ENCODE measurements at regions not wholly inside any gene's neighbourhood (a gene's known extent, or its start where the extent isn't known, plus 50 kb on each side); places are given as distances from the start of the nearest gene placed in this dataset.

GRCh38 chr11:92317721-92318120 is 93.1 kb downstream of the FAT3 start:
- no peaks in the 10 kb centered on the region for H3K36me3 ChIP-seq (replicated peaks in 1 of 2; ENCODE audit: control insufficient read depth in 1 of 2, insufficient read depth in 2 of 2, low read length in 2 of 2)
- no peak overlapping the region for H3K27ac ChIP-seq (ENCODE audit: extremely low read length, insufficient read depth, low read length)
- H3K4me2 ChIP-seq (ENCODE audit: low read depth, low read length), result no peak overlapping the region
- no peak overlapping the region for H3K9ac ChIP-seq (ENCODE audit: insufficient read depth, low read depth, low read length)
- H2AFZ ChIP-seq (ENCODE audit: low read length), result no peak overlapping the region
- H3K4me1 ChIP-seq (ENCODE audit: insufficient read depth, low read length), result no peaks in the 10 kb centered on the region
- no TSS peak for BruUV-seq (replicated peaks)
- H3K4me3 ChIP-seq (replicated peaks in 1 of 3; ENCODE audit: insufficient read depth in 1 of 3, low read depth in 2 of 3, low read length in 3 of 3), result no peak overlapping the region
- no peaks in the 10 kb centered on the region for H3K79me2 ChIP-seq (ENCODE audit: insufficient read depth, low read length)
- intact Hi-C loops (cut with micrococcal nuclease; ENCODE audit: unreplicated experiment) (no loop called here), in situ Hi-C loops (cut with HindIII; ENCODE audit: extremely low pct_ligation_motif_present, low pct_unique_long_range_greater_than_20kb) (no loop called here)
- 4% methylated on average over 2 of the region's 2 CpGs for WGBS (ENCODE audit: low lambda C conversion rate)
- ChIA-PET POLR2A (no interaction called here), CTCF (ENCODE audit: low intra/inter-chr PET ratio, low total read pairs) (no interaction called here)
- H4K20me1 ChIP-seq (ENCODE audit: insufficient read depth, low read length), result no peaks in the 10 kb centered on the region
- ATAC-seq, result no peak
- no peak for DNase-seq (ENCODE audit: low spot score)
- FAIRE-seq, result no peak
- no peaks in the 10 kb centered on the region for H3K27me3 ChIP-seq (ENCODE audit: control insufficient read depth in 1 of 2, insufficient read depth in 2 of 2, low read length in 2 of 2)
- H3K9me3 ChIP-seq (ENCODE audit: low read length), result no peaks in the 10 kb centered on the region
- TF ChIP-seq ZNF546 (CRISPR knock-in tag; conservative IDR thresholded peaks at IDR 0.05) (no peak), AGO1 (IDR thresholded peaks at IDR 0.05; ENCODE audit: low read depth, low read length, poor library complexity, severe bottlenecking) (no peak), HDAC6 (IDR thresholded peaks at IDR 0.05; ENCODE audit: low read depth, low read length) (no peak), POGK (CRISPR knock-in tag; conservative IDR thresholded peaks at IDR 0.05) (no peak), NFKB2 (CRISPR knock-in tag; IDR thresholded peaks at IDR 0.05; ENCODE audit: borderline replicate concordance) (no peak), NFE2L2 (IDR thresholded peaks at IDR 0.05; ENCODE audit: low read length) (no peak), ZNF589 (CRISPR knock-in tag; conservative IDR thresholded peaks at IDR 0.05) (no peak), MYNN (CRISPR knock-in tag; IDR thresholded peaks at IDR 0.05; ENCODE audit: low read depth) (no peak), ZNF484 (CRISPR knock-in tag; IDR thresholded peaks at IDR 0.05; ENCODE audit: borderline replicate concordance, low read depth) (no peak), HOXA3 (CRISPR knock-in tag; IDR thresholded peaks at IDR 0.05) (no peak), ZNF556 (CRISPR knock-in tag; IDR thresholded peaks at IDR 0.05; ENCODE audit: borderline replicate concordance) (no peak), BRF2 (CRISPR knock-in tag; IDR thresholded peaks at IDR 0.05) (no peak), SOX5 (CRISPR knock-in tag; IDR thresholded peaks at IDR 0.05; ENCODE audit: borderline replicate concordance) (no peak), PAX8 (CRISPR knock-in tag; IDR thresholded peaks at IDR 0.05; ENCODE audit: borderline replicate concordance) (no peak), TMF1 (CRISPR knock-in tag; IDR thresholded peaks at IDR 0.05; ENCODE audit: low read depth) (no peak)
- TF ChIP-seq, protein P1, sequence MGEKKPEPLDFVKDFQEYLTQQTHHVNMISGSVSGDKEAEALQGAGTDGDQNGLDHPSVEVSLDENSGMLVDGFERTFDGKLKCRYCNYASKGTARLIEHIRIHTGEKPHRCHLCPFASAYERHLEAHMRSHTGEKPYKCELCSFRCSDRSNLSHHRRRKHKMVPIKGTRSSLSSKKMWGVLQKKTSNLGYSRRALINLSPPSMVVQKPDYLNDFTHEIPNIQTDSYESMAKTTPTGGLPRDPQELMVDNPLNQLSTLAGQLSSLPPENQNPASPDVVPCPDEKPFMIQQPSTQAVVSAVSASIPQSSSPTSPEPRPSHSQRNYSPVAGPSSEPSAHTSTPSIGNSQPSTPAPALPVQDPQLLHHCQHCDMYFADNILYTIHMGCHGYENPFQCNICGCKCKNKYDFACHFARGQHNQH (CRISPR knock-in tag; IDR thresholded peaks at IDR 0.05), result no peak
- TF ChIP-seq, protein P2, sequence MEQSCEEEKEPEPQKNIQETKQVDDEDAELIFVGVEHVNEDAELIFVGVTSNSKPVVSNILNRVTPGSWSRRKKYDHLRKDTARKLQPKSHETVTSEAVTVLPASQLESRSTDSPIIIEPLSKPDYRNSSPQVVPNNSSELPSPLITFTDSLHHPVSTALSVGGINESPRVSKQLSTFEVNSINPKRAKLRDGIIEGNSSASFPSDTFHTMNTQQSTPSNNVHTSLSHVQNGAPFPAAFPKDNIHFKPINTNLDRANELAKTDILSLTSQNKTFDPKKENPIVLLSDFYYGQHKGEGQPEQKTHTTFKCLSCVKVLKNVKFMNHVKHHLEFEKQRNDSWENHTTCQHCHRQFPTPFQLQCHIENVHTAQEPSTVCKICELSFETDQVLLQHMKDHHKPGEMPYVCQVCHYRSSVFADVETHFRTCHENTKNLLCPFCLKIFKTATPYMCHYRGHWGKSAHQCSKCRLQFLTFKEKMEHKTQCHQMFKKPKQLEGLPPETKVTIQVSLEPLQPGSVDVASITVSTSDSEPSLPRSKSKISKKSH (CRISPR knock-in tag; IDR thresholded peaks at IDR 0.05; ENCODE audit: borderline replicate concordance), result no peak
- TF ChIP-seq, protein P3, sequence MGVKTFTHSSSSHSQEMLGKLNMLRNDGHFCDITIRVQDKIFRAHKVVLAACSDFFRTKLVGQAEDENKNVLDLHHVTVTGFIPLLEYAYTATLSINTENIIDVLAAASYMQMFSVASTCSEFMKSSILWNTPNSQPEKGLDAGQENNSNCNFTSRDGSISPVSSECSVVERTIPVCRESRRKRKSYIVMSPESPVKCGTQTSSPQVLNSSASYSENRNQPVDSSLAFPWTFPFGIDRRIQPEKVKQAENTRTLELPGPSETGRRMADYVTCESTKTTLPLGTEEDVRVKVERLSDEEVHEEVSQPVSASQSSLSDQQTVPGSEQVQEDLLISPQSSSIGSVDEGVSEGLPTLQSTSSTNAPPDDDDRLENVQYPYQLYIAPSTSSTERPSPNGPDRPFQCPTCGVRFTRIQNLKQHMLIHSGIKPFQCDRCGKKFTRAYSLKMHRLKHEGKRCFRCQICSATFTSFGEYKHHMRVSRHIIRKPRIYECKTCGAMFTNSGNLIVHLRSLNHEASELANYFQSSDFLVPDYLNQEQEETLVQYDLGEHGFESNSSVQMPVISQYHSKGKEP (CRISPR knock-in tag; IDR thresholded peaks at IDR 0.05), result no peak
